NT2/D1 (cell line): ENCODE measurements at regions not wholly inside any gene's neighbourhood (a gene's known extent, or its start where the extent isn't known, plus 50 kb on each side); places are given as distances from the start of the nearest gene placed in this dataset.

Experiments
- SUZ12 ChIP-seq: IDR thresholded peaks from 2 replicates; pipeline ENCODE4 v1.6.1; 2011; ENCODE audit not compliant: insufficient read length, insufficient read depth; ENCODE audit errors: extremely low read depth
- YY1 ChIP-seq: IDR thresholded peaks from 2 replicates; pipeline ENCODE4 v1.6.1; 2011; ENCODE audit not compliant: insufficient read length, insufficient read depth
- ZNF274 ChIP-seq: IDR thresholded peaks from 2 replicates; pipeline ENCODE4 v1.6.1; 2011; ENCODE audit warnings: mild to moderate bottlenecking, low read depth, low read length

- TF ChIP-seq YY1, result no peak
- TF ChIP-seq ZNF274, result no peak
- no peak for TF ChIP-seq SUZ12
Measured at GRCh38 chr2:18495058-18495457, 65.4 kb downstream of the RDH14 start.
